HCT116 (cell line): ENCODE measurements at regions not wholly inside any gene's neighbourhood (a gene's known extent, or its start where the extent isn't known, plus 50 kb on each side); places are given as distances from the start of the nearest gene placed in this dataset.

Experiments
- ATAC-seq: fragments of 200-7000 bp; cut with Tn5 transposase; 2 replicates; pipeline ENCODE4 v1.9.1; 2020; ENCODE audit warnings: mild to moderate bottlenecking, moderate library complexity
- BruUV-seq: library from RNA; stranded (reverse); fragments of 400-500 nt; replicated peaks from 2 replicates; lab custom pipeline; 2021; lab: Mats Ljungman, UMichigan
- CTCF ChIA-PET: fragments of 300-600 bp; sonication (Branson Sonifier 250); formaldehyde crosslinking; loops from one replicate; lab custom pipeline; 2021; ENCODE audit warnings: antibody characterized with exemption; lab: Charles Lee
- POLR2A ChIA-PET: fragments of 300-600, 350-600 bp; sonication (Branson Sonifier 250); formaldehyde crosslinking; loops from one replicate; lab custom pipeline; 2021; ENCODE audit warnings: antibody characterized with exemption; lab: Charles Lee
- RAD21 ChIA-PET, 2 experiments: fragments of 300-600 bp; sonication (Branson Sonifier 250); formaldehyde crosslinking; loops; one replicate each; lab custom pipeline; 2023; ENCODE audit warnings: low total read pairs in 2 of 2; ENCODE audit not compliant: uncharacterized antibody in 2 of 2, unreplicated experiment in 2 of 2, low non-redundant PET in 1 of 2; lab: Charles Lee
- DNase-seq: peaks from one replicate; pipeline ENCODE4 v3.0.0-alpha.2; 2010; ENCODE audit warnings: low read depth, low spot score
- H2AFZ ChIP-seq: fragments of 200-600 bp; shearing (Covaris generic), sonication (generic); 2 replicates; pipeline ENCODE4 v1.6.1; 2017; ENCODE audit warnings: low read depth, mixed run types, mixed read lengths, antibody characterized with exemption, low read length; ENCODE audit not compliant: poor library complexity, severe bottlenecking
- H3K27ac ChIP-seq: 2 replicates; pipeline ENCODE4 v1.5.1; 2012; ENCODE audit warnings: low read depth, low read length
- H3K27me3 ChIP-seq: fragments of 200-600 bp; sonication (generic); 2 replicates; pipeline ENCODE4 v1.6.1; 2016; ENCODE audit warnings: mixed run types, low read length, mixed read lengths; ENCODE audit not compliant: insufficient read depth
- H3K36me3 ChIP-seq, 2 experiments: fragments of 200-500 bp in 1 of 2; fragments of 200-600 bp in 1 of 2; sonication (Bioruptor generic) in 1 of 2; sonication (generic) in 1 of 2; 2 replicates each; pipeline versions ENCODE4 v1.5.1 to v1.6.1; 2014 to 2016; ENCODE audit warnings: low read length in 2 of 2, inconsistent platforms in 1 of 2, mixed read lengths in 1 of 2, mixed run types in 1 of 2; ENCODE audit not compliant: insufficient read depth in 2 of 2, control insufficient read depth in 1 of 2
- H3K4me1 ChIP-seq, 2 experiments: fragments of 200-600 bp in 1 of 2; sonication (generic) in 1 of 2; 2 replicates each; pipeline versions ENCODE4 v1.5.1 to v1.6.1; 2012 to 2017; ENCODE audit warnings: low read length in 2 of 2, inconsistent platforms in 1 of 2, mild to moderate bottlenecking in 1 of 2, mixed read lengths in 1 of 2, mixed run types in 1 of 2, moderate library complexity in 1 of 2; ENCODE audit not compliant: insufficient read depth in 2 of 2, control insufficient read depth in 1 of 2
- H3K4me2 ChIP-seq: fragments of 200-600 bp; sonication (generic); 2 replicates; pipeline ENCODE4 v1.6.1; 2017; ENCODE audit warnings: mixed run types, low read length, mixed read lengths
- H3K4me3 ChIP-seq, 2 experiments: fragments of 200-600 bp in 1 of 2; sonication (generic) in 1 of 2; replicated peaks in 1 of 2; 2 replicates each; pipeline ENCODE4 v1.5.1; 2011 to 2016; ENCODE audit warnings: low read length in 2 of 2, control low read depth in 1 of 2, low read depth in 1 of 2, mild to moderate bottlenecking in 1 of 2, mixed read lengths in 1 of 2, mixed run types in 1 of 2
- H3K79me2 ChIP-seq: fragments of 200-600 bp; sonication (generic); 2 replicates; pipeline ENCODE4 v1.6.1; 2017; ENCODE audit warnings: mild to moderate bottlenecking, mixed run types, low read length, moderate library complexity, mixed read lengths; ENCODE audit not compliant: insufficient read depth
- H3K9ac ChIP-seq: fragments of 200-600 bp; sonication (generic); 2 replicates; pipeline ENCODE4 v1.6.1; 2016; ENCODE audit warnings: low read length, mixed read lengths
- H3K9me2 ChIP-seq: fragments of 200-600 bp; sonication (generic), shearing (Covaris generic); 2 replicates; pipeline ENCODE4 v1.6.1; 2017; ENCODE audit warnings: mixed run types, mild to moderate bottlenecking, moderate library complexity; ENCODE audit not compliant: insufficient read depth
- H3K9me3 ChIP-seq, 2 experiments: fragments of 200-500 bp in 1 of 2; fragments of 200-600 bp in 1 of 2; sonication (Bioruptor generic) in 1 of 2; sonication (generic) in 1 of 2; 2 replicates each; pipeline ENCODE4 v1.6.1; 2014 to 2017; ENCODE audit warnings: low read length in 2 of 2, mixed read lengths in 2 of 2, inconsistent platforms in 1 of 2, low read depth in 1 of 2, mild to moderate bottlenecking in 1 of 2, mixed run types in 1 of 2, moderate library complexity in 1 of 2; ENCODE audit not compliant: control insufficient read depth in 1 of 2, insufficient read depth in 1 of 2
- H4K20me1 ChIP-seq: fragments of 200-600 bp; sonication (generic), shearing (Covaris generic); 2 replicates; pipeline ENCODE4 v1.6.1; 2017; ENCODE audit warnings: mixed run types, mild to moderate bottlenecking, moderate library complexity; ENCODE audit not compliant: insufficient read depth
- CBX3 ChIP-seq: IDR thresholded peaks from 2 replicates; pipeline ENCODE4 v1.6.1; 2012; ENCODE audit warnings: low read depth
- CTCF ChIP-seq, 3 experiments: fragments of 200-600 bp in 1 of 3; sonication (generic) in 1 of 3; IDR thresholded peaks in 2 of 3; conservative IDR thresholded peaks in 1 of 3; 2 replicates each; pipeline ENCODE4 v1.5.1; 2012 to 2017; ENCODE audit warnings: low read depth in 2 of 3, low read length in 2 of 3, antibody characterized with exemption in 1 of 3, borderline replicate concordance in 1 of 3, control low read depth in 1 of 3, mild to moderate bottlenecking in 1 of 3, mixed read lengths in 1 of 3, mixed run types in 1 of 3, moderate library complexity in 1 of 3; ENCODE audit not compliant: insufficient read depth in 1 of 3
- EGR1 ChIP-seq: IDR thresholded peaks from 2 replicates; pipeline ENCODE4 v1.6.1; 2012; ENCODE audit warnings: low read depth
- EZH2phosphoT487 ChIP-seq: fragments of 200-600 bp; IDR thresholded peaks from 2 replicates; pipeline ENCODE4 v1.6.1; 2018; ENCODE audit warnings: antibody characterized with exemption, borderline replicate concordance
- JUND ChIP-seq: IDR thresholded peaks from 2 replicates; pipeline ENCODE4 v1.6.1; 2012
- RAD21 ChIP-seq: IDR thresholded peaks from 2 replicates; pipeline ENCODE4 v1.6.1; 2012; ENCODE audit warnings: low read depth, mild to moderate bottlenecking
- SIN3A ChIP-seq: IDR thresholded peaks from 2 replicates; pipeline ENCODE4 v1.6.1; 2012; ENCODE audit warnings: low read depth
- SRF ChIP-seq: IDR thresholded peaks from 2 replicates; pipeline ENCODE4 v1.6.1; 2012; ENCODE audit warnings: low read depth
- TCF7L2 ChIP-seq: IDR thresholded peaks from 2 replicates; pipeline ENCODE4 v1.7.0; 2011; ENCODE audit warnings: borderline replicate concordance, inconsistent platforms; ENCODE audit not compliant: insufficient read depth, insufficient read length; ENCODE audit errors: extremely low read depth
- YY1 ChIP-seq: IDR thresholded peaks from 2 replicates; pipeline ENCODE4 v1.6.1; 2011; ENCODE audit warnings: low read length, low read depth, moderate library complexity, mild to moderate bottlenecking; ENCODE audit not compliant: insufficient replicate concordance; ENCODE audit errors: extremely low read depth
- ZFX ChIP-seq: fragments of 450-650 bp; IDR thresholded peaks from 2 replicates; pipeline ENCODE4 v1.6.1; 2017
- intact Hi-C: fragments of 100-400 bp; cut with micrococcal nuclease; formaldehyde crosslinking; loops from 2 replicates; pipeline ENCODE4 v1.10.0; 2022

GRCh38 chr3:86152620-86153019, 838.3 kb downstream of the VGLL3 start:
- Histone ChIP-seq H3K9ac (no peak overlapping the region), H3K9me2 (no peaks in the 10 kb centered on the region), H3K4me1 (no peaks in the 10 kb centered on the region), H3K4me2 (no peak overlapping the region), H3K9me3 (peaks cover 3 to 13% of the 10 kb centered on the region in 2 experiments; a peak in 3 of 4 replicates), H3K4me3 (no peak overlapping the region), H3K27ac (no peak overlapping the region), H3K36me3 (no peaks in the 10 kb centered on the region), H3K79me2 (no peaks in the 10 kb centered on the region), H2AFZ (no peak overlapping the region), H3K27me3 (no peaks in the 10 kb centered on the region), H4K20me1 (no peaks in the 10 kb centered on the region)
- intact Hi-C loops: no loop called here
- no peak for DNase-seq
- POLR2A ChIA-PET: no interaction called here
- BruUV-seq: no TSS peak
- no peak for ATAC-seq
- CTCF ChIA-PET: no interaction called here
- RAD21 ChIA-PET: no interaction called here
- TF ChIP-seq JUND: no peak
- no peak for TF ChIP-seq RAD21
- no peak for TF ChIP-seq EGR1
- TF ChIP-seq TCF7L2: no peak
- no peak for TF ChIP-seq YY1
- no peak for TF ChIP-seq CBX3
- TF ChIP-seq EZH2phosphoT487: no peak
- TF ChIP-seq CTCF (IDR thresholded peaks at IDR 0.05 in 2 of 3, conservative IDR thresholded peaks at IDR 0.05 in 1 of 3; ENCODE audit: borderline replicate concordance in 1 of 3, insufficient read depth in 1 of 3, low read depth in 2 of 3, low read length in 2 of 3): no peak
- TF ChIP-seq SIN3A: no peak
- TF ChIP-seq SRF: no peak
- no peak for TF ChIP-seq ZFX
